DMS153 treated with DMSO at 0.1 percent for 48 hours (cell line): ENCODE measurements at regions not wholly inside any gene's neighbourhood (a gene's known extent, or its start where the extent isn't known, plus 50 kb on each side); places are given as distances from the start of the nearest gene placed in this dataset.
"Not testable (repeated sequence)": the region's sequence is repeated elsewhere in the genome, so short reads cannot be mapped to it uniquely, and the experiment has no call there.

Experiments used
- DNase-seq: peaks from one replicate; lab custom pipeline; 2025; ENCODE audit not compliant: unreplicated experiment; lab: John Stamatoyannopoulos, UW

GRCh38 chr2:179385756-179386155, 121.1 kb upstream of the SESTD1 start:
- DNase-seq: not testable (repeated sequence)

- DNase-seq: no peak
Measured at GRCh38 chr2:179383975-179384374, 119.3 kb upstream of the SESTD1 start.

GRCh38 chr2:179377296-179377695, 112.7 kb upstream of the SESTD1 start:
- DNase-seq: no peak

- no peak for DNase-seq
Measured at GRCh38 chr2:179376881-179377280, 112.2 kb upstream of the SESTD1 start.

GRCh38 chr2:179373816-179374215, 109.2 kb upstream of the SESTD1 start:
- DNase-seq: no peak

- not testable (repeated sequence) for DNase-seq
Measured at GRCh38 chr2:179365561-179365960, 100.9 kb upstream of the SESTD1 start.

DNA sequence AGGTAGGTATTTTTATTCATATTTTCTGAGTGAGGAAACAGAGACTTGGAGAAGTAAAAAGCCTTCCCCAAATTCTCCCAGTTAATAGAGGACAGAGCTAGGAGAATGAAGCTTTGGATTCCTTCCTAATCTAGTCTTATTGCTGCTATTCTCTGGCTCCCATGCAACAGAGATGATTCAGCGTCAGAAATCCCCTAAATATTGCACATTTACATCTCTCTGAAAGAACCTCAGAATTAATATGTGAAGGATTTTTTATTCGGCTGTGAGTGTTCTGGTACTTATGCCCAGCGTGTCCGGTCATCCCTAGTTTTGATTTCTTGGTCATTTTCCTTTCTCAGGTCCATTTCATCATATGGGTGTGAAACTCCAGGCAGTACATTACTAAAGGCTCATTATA, 91.2 kb upstream of the SESTD1 start:
- DNase-seq: no peak

- no peak for DNase-seq
Measured at GRCh38 chr2:179354739-179355537, 90.3 kb upstream of the SESTD1 start.

GRCh38 chr2:179354296-179354695, 89.7 kb upstream of the SESTD1 start:
- DNase-seq: no peak

GRCh38 chr2:179352181-179352580, 87.5 kb upstream of the SESTD1 start:
- DNase-seq: no peak

- DNase-seq: no peak
Measured at GRCh38 chr2:179351057-179351456, 86.4 kb upstream of the SESTD1 start.

- DNase-seq: no peak
Measured at GRCh38 chr2:179349670-179350303, 85.2 kb upstream of the SESTD1 start.

- no peak for DNase-seq
Measured at GRCh38 chr2:179348906-179349305, 84.3 kb upstream of the SESTD1 start.

GRCh38 chr2:179344970-179345369, 80.3 kb upstream of the SESTD1 start:
- no peak for DNase-seq

- DNase-seq: no peak
Measured at GRCh38 chr2:179344280-179344964, 79.8 kb upstream of the SESTD1 start.

- DNase-seq: no peak
Measured at GRCh38 chr2:179343945-179344279, 79.3 kb upstream of the SESTD1 start.

DNA sequence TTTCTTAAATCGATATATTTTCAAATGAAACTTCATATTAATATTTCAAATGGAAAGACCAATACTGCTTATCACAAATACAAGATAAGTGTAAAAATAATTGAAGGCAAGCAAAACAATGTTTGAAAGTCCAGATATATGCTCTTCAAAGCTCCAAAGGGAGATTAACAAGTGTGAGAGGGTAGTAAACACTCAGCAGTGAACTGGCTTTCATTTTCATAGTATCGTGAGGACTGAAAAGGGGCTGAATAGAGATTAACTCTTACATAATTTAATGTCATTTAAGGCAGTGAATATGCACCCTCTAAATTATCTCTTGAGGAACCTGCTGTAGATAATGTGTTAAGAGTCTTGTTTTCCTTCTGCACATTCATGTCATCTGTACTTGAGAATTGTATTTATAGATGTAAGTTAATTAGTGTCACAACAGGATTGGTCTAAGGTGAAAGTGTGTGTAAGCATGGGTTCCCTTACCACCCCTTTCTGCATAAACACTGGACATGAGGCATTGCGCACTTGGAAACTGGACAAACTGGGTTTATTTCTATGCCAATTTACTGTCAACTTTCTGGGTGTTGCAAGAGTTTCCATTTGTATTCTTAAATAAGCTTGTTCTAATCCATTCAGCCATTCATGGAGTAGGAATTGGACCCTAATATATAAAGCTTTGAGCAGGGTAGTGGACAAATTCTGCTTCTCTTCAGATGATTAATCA, 76.7 kb upstream of the SESTD1 start:
- peak; percentile 12 for DNase-seq

- peak; percentile 62 for DNase-seq
Measured at GRCh38 chr2:179340678-179341077, 76.0 kb upstream of the SESTD1 start.

DNA sequence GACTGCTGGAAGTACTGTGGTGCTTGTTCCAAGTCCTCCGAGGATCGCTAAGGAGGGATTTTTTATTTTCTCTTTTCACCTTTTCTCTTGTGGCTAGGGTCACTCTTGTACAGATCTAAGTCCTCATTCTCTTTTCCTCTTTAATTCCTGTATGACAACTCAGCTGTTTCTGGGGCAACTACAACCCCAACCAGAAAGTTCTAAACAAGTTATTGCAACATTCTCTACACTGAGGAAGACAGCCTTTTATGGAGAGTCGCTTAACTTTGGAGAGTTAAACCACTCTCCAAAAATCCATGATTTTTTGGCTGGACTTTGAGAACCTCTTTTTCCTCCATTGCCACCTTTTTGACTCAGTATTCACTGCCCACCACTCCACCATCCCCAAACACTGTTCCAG, 74.0 kb upstream of the SESTD1 start:
- DNase-seq: no peak

GRCh38 chr2:179336782-179337534, 72.3 kb upstream of the SESTD1 start:
- no peak for DNase-seq

GRCh38 chr2:179335732-179336131, 71.1 kb upstream of the SESTD1 start:
- no peak for DNase-seq
